ENCODE measurements at regions not wholly inside any gene's neighbourhood (a gene's known extent, or its start where the extent isn't known, plus 50 kb on each side); places are given as distances from the start of the nearest gene placed in this dataset.
"Not testable (repeated sequence)": the region's sequence is repeated elsewhere in the genome, so short reads cannot be mapped to it uniquely, and the experiment has no call there.

GRCh38 chr13:61205898-61206297 lies 209.8 kb downstream of the PCDH20 start:
- H2BK15ac ChIP-seq (ENCODE audit: low read length); H3K4ac ChIP-seq (replicated peaks; ENCODE audit: insufficient read length, low read depth, low read length); H4K20me1 ChIP-seq (replicated peaks in 1 of 2; ENCODE audit: control insufficient read depth in 1 of 2, insufficient read depth in 2 of 2, low read length in 2 of 2); H3K56ac ChIP-seq (replicated peaks; ENCODE audit: insufficient read length, low read depth, low read length); H4K8ac ChIP-seq (ENCODE audit: extremely low read depth, insufficient read depth, low read length); H4K5ac ChIP-seq (ENCODE audit: insufficient read length, low read depth, low read length); POLR2A ChIA-PET (ENCODE audit: partially characterized antibody); H3K79me2 ChIP-seq (ENCODE audit: control insufficient read depth in 1 of 2, insufficient read depth in 2 of 2, low read length in 2 of 2); H2BK120ac ChIP-seq (replicated peaks; ENCODE audit: low read depth, low read length); H4K91ac ChIP-seq (replicated peaks; ENCODE audit: insufficient read length, low read length); H3K27ac ChIP-seq (ENCODE audit: low read depth, low read length); H3K79me1 ChIP-seq (ENCODE audit: low read depth, low read length); H3K4me2 ChIP-seq (ENCODE audit: insufficient read depth in 1 of 2, low read depth in 2 of 2, low read length in 2 of 2); H3K4me3 ChIP-seq (ENCODE audit: extremely low read depth in 1 of 4, insufficient read depth in 2 of 4, low read depth in 3 of 4, low read length in 4 of 4); H2BK5ac ChIP-seq (ENCODE audit: low read depth, low read length); H2AFZ ChIP-seq (ENCODE audit: low read length); H3K4me1 ChIP-seq (replicated peaks in 1 of 4; ENCODE audit: control insufficient read depth in 3 of 4, insufficient read depth in 4 of 4, low read length in 3 of 4); H3K36me3 ChIP-seq (ENCODE audit: control insufficient read depth in 2 of 4, insufficient read depth in 4 of 4, low read length in 3 of 4); H3K9me3 ChIP-seq (ENCODE audit: insufficient read depth in 2 of 2, low read depth in 1 of 2, low read length in 1 of 2); DNase-seq (ENCODE audit: low read depth in 1 of 2, low spot score in 2 of 2); H2BK12ac ChIP-seq (ENCODE audit: low read depth, low read length); H3K18ac ChIP-seq (ENCODE audit: extremely low read depth, low read length); CTCF ChIA-PET (ENCODE audit: partially characterized antibody); H2BK20ac ChIP-seq (ENCODE audit: low read length); H3K23me2 ChIP-seq (ENCODE audit: low read depth, low read length); H3K23ac ChIP-seq (ENCODE audit: insufficient read length); H3K14ac ChIP-seq (ENCODE audit: insufficient read length); FAIRE-seq; H2AK5ac ChIP-seq (ENCODE audit: low read depth, low read length); H3K9ac ChIP-seq (replicated peaks in 1 of 4; ENCODE audit: extremely low read depth in 1 of 4, low read depth in 3 of 4, low read length in 3 of 4): not testable (repeated sequence)
- peaks cover 2 to 16% (median 8%) of the 10 kb centered on the region in 4 experiments; a peak in 4 of 7 replicates for H3K27me3 ChIP-seq (replicated peaks in 1 of 4; ENCODE audit: control insufficient read depth in 3 of 4, extremely low read depth in 1 of 4, insufficient read depth in 3 of 4, low read length in 3 of 4)
- WGBS, 2 experiments (ENCODE audit: extremely low coverage in 1 of 2, insufficient coverage in 1 of 2, insufficient read length in 1 of 2, insufficient replicate concordance in 2 of 2, low coverage in 1 of 2, low lambda C conversion rate in 2 of 2, missing lambda C conversion rate in 1 of 2) = 86% methylated on average over 11 of the region's 11 CpGs; no CpG with 5 or more reads in 1 of the 2 experiments
